IPS-NIHi7 (cell line): ENCODE measurements at regions not wholly inside any gene's neighbourhood (a gene's known extent, or its start where the extent isn't known, plus 50 kb on each side); places are given as distances from the start of the nearest gene placed in this dataset.
"Not testable (repeated sequence)": the region's sequence is repeated elsewhere in the genome, so short reads cannot be mapped to it uniquely, and the experiment has no call there.

Experiments used
- DNase-seq: peaks from one replicate; pipeline ENCODE4 v3.0.0; 2012; ENCODE audit warnings: mixed read lengths; ENCODE audit errors: extremely low spot score

DNA sequence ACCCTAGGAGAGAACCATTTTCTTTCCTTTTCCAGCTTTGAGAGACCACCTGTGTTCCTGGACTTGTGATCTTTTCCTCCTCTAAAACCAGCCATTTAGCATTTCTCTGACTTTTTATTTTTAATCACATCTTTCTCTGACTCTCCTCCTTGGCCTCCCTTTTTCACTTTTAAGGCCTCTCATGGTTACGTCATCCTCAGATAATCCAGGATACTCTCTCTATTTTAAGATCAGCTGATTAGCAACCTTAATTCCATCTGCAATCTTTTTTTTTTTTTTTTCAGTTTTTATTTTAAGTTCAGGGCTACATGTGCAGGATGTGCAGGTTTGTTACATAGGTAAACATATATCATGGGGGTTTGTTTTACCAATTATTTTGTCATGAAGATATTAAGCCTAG is 54.0 kb downstream of the RFPL4B start:
- no peak for DNase-seq

DNA sequence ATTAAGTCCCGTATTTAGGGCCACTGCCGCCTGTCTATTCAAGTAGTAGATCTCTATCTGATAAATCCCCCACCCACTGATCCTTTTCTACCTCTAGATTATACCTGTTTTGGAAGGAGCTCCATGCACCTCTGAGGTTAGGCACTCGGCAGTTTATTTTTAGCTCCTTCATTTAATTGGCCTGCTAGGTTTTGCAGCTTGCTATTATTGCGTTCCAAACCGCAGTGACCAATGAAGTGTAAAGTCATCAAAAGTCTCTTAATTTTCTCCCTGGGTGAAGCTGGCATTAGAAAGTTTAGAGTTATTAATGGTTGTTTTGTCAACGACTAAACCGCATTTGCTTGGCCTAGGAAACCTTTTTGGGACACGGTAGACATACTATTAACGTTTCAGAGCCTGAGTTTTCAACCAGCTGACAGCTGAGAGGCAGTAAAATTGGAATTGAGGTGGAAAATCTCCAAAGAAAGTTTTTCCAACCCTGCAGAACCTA is 60.0 kb downstream of the RFPL4B start:
- DNase-seq = no peak

GRCh38 chr6:112408522-112408921 is 61.4 kb downstream of the RFPL4B start:
- DNase-seq = peak; percentile 20

DNA sequence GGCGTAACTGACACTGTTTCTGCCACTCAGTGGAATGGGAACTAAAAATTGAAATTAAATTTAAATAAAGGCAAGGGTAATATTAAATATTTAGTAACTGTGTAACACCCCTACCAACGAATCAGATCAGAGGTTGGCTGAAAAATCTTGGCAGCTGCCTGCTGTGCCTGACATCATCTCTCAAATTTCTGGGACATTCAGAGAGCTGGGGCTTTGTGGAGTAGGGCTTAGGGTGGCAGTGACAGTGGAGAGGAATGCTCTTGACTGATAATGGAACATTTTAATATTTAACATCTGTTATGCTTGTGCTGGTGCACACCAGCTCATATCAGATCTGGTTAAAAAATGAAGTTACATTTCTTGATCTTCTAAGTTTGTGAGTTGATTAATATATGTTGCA is 62.2 kb downstream of the RFPL4B start:
- DNase-seq = no peak

DNA sequence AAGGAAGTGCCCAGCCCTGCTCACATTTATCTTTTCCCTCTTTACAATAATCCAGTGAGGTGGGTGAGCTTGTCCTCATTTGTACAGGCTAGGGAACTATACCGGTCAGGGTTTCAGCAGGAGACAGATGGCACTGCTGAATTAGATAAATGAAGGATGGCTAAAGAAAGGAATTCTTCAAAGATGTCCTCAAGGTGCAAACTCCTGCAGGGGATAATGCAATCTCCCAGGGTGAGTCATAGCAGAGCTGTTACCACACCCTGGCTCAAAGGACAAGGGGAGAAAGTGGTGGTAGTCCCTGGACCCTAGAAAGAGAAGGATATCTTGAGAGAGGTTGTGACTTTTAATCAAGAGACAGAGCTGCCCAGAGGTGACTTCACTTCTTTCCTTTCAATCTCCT is 66.7 kb downstream of the RFPL4B start:
- DNase-seq = no peak

- DNase-seq = no peak
These were observed 68.2 kb downstream of the RFPL4B start for GRCh38 chr6:112415366-112415765.

DNA sequence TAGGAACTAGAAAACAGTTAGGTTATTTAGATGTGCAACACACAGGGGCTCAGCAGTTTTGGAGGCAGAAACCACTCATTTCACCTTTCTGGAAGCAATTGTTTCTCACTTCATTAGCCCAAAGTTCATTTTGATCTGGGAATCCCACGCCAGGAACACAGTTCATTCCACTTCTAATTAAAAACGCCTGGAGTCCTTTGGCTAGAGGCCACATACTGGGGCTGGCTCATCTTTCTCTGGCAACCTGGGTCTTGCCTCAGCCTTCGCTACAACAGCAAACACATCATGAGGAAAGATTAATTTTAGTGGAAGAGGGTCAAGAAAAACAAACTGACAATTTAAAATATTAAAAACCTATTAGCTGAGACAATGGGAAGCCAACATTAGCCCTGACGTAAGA is 69.7 kb downstream of the RFPL4B start:
- DNase-seq = no peak

GRCh38 chr6:112427011-112427410 is 79.9 kb downstream of the RFPL4B start:
- not testable (repeated sequence) for DNase-seq

DNA sequence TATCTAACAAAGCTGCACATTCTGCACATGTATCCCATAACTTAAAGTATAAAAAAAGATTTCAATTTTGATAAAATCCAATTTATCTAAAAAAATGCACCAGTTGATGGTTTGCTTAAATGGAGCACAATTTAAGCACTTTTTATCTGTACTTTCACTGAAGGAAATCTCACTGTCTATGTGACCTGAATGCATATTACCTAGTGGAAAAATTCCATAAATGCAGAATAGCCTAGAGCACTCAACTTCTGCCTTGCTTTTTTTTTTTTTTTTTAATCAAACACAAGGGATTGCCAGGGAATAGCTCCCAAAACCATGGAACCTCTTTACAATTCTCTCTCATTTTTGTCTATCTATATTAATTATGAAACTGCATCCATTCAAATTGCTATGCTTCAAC is 80.4 kb downstream of the RFPL4B start:
- no peak for DNase-seq

- DNase-seq = no peak
These were observed 81.3 kb downstream of the RFPL4B start for GRCh38 chr6:112428477-112428876.

DNA sequence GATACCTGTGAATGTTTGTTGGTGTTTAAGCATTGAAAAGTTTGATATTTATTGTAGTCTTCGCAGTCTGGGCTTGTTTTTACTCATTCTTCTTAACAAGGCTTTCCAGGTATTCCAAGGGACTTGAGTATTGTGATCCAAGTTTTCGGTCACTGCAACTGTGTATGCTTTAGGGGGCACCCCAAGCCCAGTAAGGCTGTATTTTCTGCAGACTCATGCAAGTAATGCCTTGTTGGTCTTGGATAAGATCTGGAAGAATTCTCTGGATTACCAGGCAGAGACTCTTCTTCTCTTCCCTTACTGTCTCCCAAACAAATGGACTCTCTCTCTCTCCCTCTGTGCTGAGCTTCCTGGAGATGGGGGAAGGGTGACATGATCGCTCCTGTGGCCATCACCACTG is 82.1 kb downstream of the RFPL4B start:
- no peak for DNase-seq

DNA sequence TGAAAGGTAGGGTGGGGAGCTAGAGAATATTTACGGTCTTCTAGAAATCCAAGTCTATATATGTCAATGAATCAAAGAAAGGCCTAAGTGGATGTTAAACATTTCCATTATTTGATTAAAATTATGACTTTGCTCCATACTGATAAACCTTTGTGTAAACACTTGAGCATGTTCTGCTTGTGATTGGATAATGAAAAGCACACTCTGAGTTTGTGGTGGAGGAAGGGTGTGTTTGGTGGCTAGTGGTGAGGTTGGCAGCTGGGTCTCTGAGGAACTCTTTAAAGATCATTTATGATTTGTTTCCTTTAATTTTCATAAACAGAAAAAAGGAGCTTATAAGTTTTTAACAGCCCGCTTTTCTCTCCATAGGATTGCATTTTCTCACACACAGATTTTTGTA is 84.7 kb downstream of the RFPL4B start:
- DNase-seq = no peak

- no peak for DNase-seq
These were observed 85.7 kb downstream of the RFPL4B start for GRCh38 chr6:112432853-112433252.

DNA sequence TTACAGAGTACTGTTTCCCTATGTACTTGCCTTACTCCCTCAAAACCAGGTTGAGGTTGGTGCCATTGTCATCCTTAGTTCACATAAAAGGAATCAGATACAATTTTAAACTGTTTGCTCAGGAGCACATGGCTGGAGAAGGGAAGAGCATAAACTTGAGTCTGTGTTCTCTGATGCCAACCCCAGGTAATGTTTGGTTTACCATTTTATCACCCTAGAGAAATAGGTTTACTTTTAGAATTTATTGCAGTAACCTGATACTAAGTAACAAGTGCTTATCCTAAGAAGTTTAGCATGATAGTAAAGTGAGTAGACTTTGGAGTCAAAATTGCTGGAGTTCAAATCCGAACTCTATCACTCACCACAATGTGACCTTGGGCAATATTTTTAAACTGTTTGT is 86.3 kb downstream of the RFPL4B start:
- DNase-seq = no peak

- no peak for DNase-seq
These were observed 87.8 kb downstream of the RFPL4B start for GRCh38 chr6:112434896-112435435.

DNA sequence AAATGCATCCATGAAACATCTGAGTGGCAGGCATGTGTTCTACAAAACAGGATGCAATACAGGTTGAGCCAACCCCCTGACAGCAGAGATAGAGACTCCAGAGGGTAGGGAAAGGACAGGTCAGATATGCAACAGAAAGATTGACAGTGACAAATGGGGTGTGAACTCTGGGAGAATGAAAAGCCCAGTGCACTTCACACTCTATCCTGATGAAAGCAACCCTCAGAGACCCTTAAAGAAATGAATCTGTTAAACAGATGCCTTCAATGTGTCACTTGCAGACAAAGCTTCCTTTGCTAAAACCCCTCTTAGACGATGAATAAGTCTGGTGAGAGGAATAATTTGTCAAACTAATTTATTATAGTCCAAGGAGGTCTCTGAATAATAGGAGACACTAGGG is 89.9 kb downstream of the RFPL4B start:
- DNase-seq = no peak

GRCh38 chr6:112439010-112439409 is 91.9 kb downstream of the RFPL4B start:
- no peak for DNase-seq

DNA sequence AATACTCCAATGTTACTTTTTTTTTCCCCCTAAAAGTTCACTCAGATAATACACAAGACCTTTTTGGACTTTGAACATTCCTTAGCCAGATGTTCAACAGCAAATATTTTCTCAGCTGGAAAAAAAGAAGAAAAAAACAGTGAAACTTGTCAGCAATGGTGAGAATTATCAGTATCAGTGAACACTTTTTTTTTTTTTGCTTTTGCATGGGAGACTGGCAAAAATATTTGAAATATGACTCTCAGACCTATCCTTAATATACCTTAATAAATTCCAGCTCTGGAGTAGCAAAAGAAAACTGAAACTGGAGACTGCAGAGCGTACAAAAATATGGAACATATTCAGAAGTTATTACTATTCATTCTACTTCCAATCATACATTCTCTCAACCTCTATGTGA is 92.3 kb downstream of the RFPL4B start:
- DNase-seq = no peak

- DNase-seq = no peak
These were observed 94.5 kb downstream of the RFPL4B start for GRCh38 chr6:112441607-112442006.

DNA sequence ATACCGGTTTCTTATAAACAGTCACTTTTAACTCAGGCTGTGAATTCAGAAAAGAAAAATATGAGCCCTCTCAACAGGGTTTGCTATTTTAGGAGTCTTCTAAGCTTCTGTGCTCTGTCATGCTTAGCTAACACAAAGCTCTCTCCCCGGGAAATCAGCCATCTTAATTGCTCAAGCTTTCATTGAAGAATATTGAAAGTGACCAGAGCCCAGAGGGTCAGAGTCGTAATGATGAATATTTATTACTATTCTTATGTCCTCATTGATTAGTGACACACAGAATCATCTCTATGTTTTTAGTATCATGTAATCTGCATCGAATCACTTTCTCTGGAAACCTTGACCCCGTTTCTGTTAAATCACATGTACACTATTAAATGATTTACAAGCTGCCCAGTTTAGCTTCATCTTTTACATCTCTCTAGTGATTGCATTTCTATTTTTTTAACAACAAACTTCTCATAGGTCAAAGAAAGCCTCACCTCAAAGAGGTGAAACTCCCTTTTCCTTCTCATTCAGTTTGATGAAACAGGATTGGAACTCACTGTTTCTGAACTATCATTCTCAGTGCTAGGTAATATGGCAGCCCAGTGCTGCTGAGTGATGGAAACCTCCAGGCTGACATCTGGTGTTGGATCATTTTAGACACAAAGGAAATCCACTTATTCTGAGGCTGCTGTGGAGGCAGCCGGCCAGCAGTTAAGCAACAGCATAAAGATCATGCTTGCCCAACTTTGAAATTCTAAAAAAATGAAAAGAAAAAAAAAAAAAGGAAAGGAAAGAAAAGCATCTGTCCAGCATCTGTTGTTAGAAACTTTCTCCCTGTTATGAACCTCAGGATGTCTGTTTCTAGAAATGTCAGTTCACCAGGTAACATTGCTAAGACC is 96.3 kb downstream of the RFPL4B start:
- no peak for DNase-seq

GRCh38 chr6:112448786-112449185 is 101.7 kb downstream of the RFPL4B start:
- DNase-seq = not testable (repeated sequence)

GRCh38 chr6:112450663-112451062 is 103.5 kb downstream of the RFPL4B start:
- no peak for DNase-seq

DNA sequence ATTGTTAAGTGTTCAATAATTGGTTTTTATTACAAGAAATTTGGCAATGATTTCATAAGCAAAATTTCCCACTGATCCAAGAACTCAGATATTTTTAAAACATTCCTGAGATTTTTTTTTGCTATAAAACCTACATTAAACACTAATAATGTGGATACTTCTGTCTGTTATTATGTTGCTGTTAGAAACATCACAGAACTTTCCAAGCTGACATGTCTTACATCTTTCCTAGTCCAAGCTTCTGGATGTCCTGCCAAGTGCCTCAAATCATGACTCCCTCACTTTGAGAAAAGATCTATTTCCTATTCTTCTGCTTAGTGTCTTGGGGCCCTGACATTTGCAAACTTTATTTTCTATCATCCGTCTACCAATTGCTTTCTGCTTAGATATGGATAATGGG is 110.8 kb downstream of the RFPL4B start:
- DNase-seq = no peak
